HCT116 (cell line): ENCODE measurements at regions not wholly inside any gene's neighbourhood (a gene's known extent, or its start where the extent isn't known, plus 50 kb on each side); places are given as distances from the start of the nearest gene placed in this dataset.

Source experiments
- ATAC-seq: fragments of 200-7000 bp; cut with Tn5 transposase; 2 replicates; pipeline ENCODE4 v1.9.1; 2020; ENCODE audit warnings: mild to moderate bottlenecking, moderate library complexity
- BruUV-seq: library from RNA; stranded (reverse); fragments of 400-500 nt; replicated peaks from 2 replicates; lab custom pipeline; 2021; lab: Mats Ljungman, UMichigan
- CTCF ChIA-PET: fragments of 300-600 bp; sonication (Branson Sonifier 250); formaldehyde crosslinking; loops from one replicate; lab custom pipeline; 2021; ENCODE audit warnings: antibody characterized with exemption; lab: Charles Lee
- POLR2A ChIA-PET: fragments of 300-600, 350-600 bp; sonication (Branson Sonifier 250); formaldehyde crosslinking; loops from one replicate; lab custom pipeline; 2021; ENCODE audit warnings: antibody characterized with exemption; lab: Charles Lee
- RAD21 ChIA-PET, 2 experiments: fragments of 300-600 bp; sonication (Branson Sonifier 250); formaldehyde crosslinking; loops; one replicate each; lab custom pipeline; 2023; ENCODE audit warnings: low total read pairs in 2 of 2; ENCODE audit not compliant: uncharacterized antibody in 2 of 2, unreplicated experiment in 2 of 2, low non-redundant PET in 1 of 2; lab: Charles Lee
- DNase-seq: peaks from one replicate; pipeline ENCODE4 v3.0.0-alpha.2; 2010; ENCODE audit warnings: low read depth, low spot score
- H2AFZ ChIP-seq: fragments of 200-600 bp; shearing (Covaris generic), sonication (generic); 2 replicates; pipeline ENCODE4 v1.6.1; 2017; ENCODE audit warnings: low read depth, mixed run types, mixed read lengths, antibody characterized with exemption, low read length; ENCODE audit not compliant: poor library complexity, severe bottlenecking
- H3K27ac ChIP-seq: 2 replicates; pipeline ENCODE4 v1.5.1; 2012; ENCODE audit warnings: low read depth, low read length
- H3K27me3 ChIP-seq: fragments of 200-600 bp; sonication (generic); 2 replicates; pipeline ENCODE4 v1.6.1; 2016; ENCODE audit warnings: mixed run types, low read length, mixed read lengths; ENCODE audit not compliant: insufficient read depth
- H3K36me3 ChIP-seq, 2 experiments: fragments of 200-500 bp in 1 of 2; fragments of 200-600 bp in 1 of 2; sonication (Bioruptor generic) in 1 of 2; sonication (generic) in 1 of 2; 2 replicates each; pipeline versions ENCODE4 v1.5.1 to v1.6.1; 2014 to 2016; ENCODE audit warnings: low read length in 2 of 2, inconsistent platforms in 1 of 2, mixed read lengths in 1 of 2, mixed run types in 1 of 2; ENCODE audit not compliant: insufficient read depth in 2 of 2, control insufficient read depth in 1 of 2
- H3K4me1 ChIP-seq, 2 experiments: fragments of 200-600 bp in 1 of 2; sonication (generic) in 1 of 2; 2 replicates each; pipeline versions ENCODE4 v1.5.1 to v1.6.1; 2012 to 2017; ENCODE audit warnings: low read length in 2 of 2, inconsistent platforms in 1 of 2, mild to moderate bottlenecking in 1 of 2, mixed read lengths in 1 of 2, mixed run types in 1 of 2, moderate library complexity in 1 of 2; ENCODE audit not compliant: insufficient read depth in 2 of 2, control insufficient read depth in 1 of 2
- H3K4me2 ChIP-seq: fragments of 200-600 bp; sonication (generic); 2 replicates; pipeline ENCODE4 v1.6.1; 2017; ENCODE audit warnings: mixed run types, low read length, mixed read lengths
- H3K4me3 ChIP-seq, 2 experiments: fragments of 200-600 bp in 1 of 2; sonication (generic) in 1 of 2; replicated peaks in 1 of 2; 2 replicates each; pipeline ENCODE4 v1.5.1; 2011 to 2016; ENCODE audit warnings: low read length in 2 of 2, control low read depth in 1 of 2, low read depth in 1 of 2, mild to moderate bottlenecking in 1 of 2, mixed read lengths in 1 of 2, mixed run types in 1 of 2
- H3K79me2 ChIP-seq: fragments of 200-600 bp; sonication (generic); 2 replicates; pipeline ENCODE4 v1.6.1; 2017; ENCODE audit warnings: mild to moderate bottlenecking, mixed run types, low read length, moderate library complexity, mixed read lengths; ENCODE audit not compliant: insufficient read depth
- H3K9ac ChIP-seq: fragments of 200-600 bp; sonication (generic); 2 replicates; pipeline ENCODE4 v1.6.1; 2016; ENCODE audit warnings: low read length, mixed read lengths
- H3K9me2 ChIP-seq: fragments of 200-600 bp; sonication (generic), shearing (Covaris generic); 2 replicates; pipeline ENCODE4 v1.6.1; 2017; ENCODE audit warnings: mixed run types, mild to moderate bottlenecking, moderate library complexity; ENCODE audit not compliant: insufficient read depth
- H3K9me3 ChIP-seq, 2 experiments: fragments of 200-500 bp in 1 of 2; fragments of 200-600 bp in 1 of 2; sonication (Bioruptor generic) in 1 of 2; sonication (generic) in 1 of 2; 2 replicates each; pipeline ENCODE4 v1.6.1; 2014 to 2017; ENCODE audit warnings: low read length in 2 of 2, mixed read lengths in 2 of 2, inconsistent platforms in 1 of 2, low read depth in 1 of 2, mild to moderate bottlenecking in 1 of 2, mixed run types in 1 of 2, moderate library complexity in 1 of 2; ENCODE audit not compliant: control insufficient read depth in 1 of 2, insufficient read depth in 1 of 2
- H4K20me1 ChIP-seq: fragments of 200-600 bp; sonication (generic), shearing (Covaris generic); 2 replicates; pipeline ENCODE4 v1.6.1; 2017; ENCODE audit warnings: mixed run types, mild to moderate bottlenecking, moderate library complexity; ENCODE audit not compliant: insufficient read depth
- CEBPB ChIP-seq: IDR thresholded peaks from 2 replicates; pipeline ENCODE4 v1.6.1; 2012; ENCODE audit warnings: low read depth
- CTCF ChIP-seq, 3 experiments: fragments of 200-600 bp in 1 of 3; sonication (generic) in 1 of 3; IDR thresholded peaks in 2 of 3; conservative IDR thresholded peaks in 1 of 3; 2 replicates each; pipeline ENCODE4 v1.5.1; 2012 to 2017; ENCODE audit warnings: low read depth in 2 of 3, low read length in 2 of 3, antibody characterized with exemption in 1 of 3, borderline replicate concordance in 1 of 3, control low read depth in 1 of 3, mild to moderate bottlenecking in 1 of 3, mixed read lengths in 1 of 3, mixed run types in 1 of 3, moderate library complexity in 1 of 3; ENCODE audit not compliant: insufficient read depth in 1 of 3
- EZH2phosphoT487 ChIP-seq: fragments of 200-600 bp; IDR thresholded peaks from 2 replicates; pipeline ENCODE4 v1.6.1; 2018; ENCODE audit warnings: antibody characterized with exemption, borderline replicate concordance
- MAX ChIP-seq: IDR thresholded peaks from 2 replicates; pipeline ENCODE4 v1.6.1; 2012
- REST ChIP-seq: IDR thresholded peaks from 2 replicates; pipeline ENCODE4 v1.6.1; 2012; ENCODE audit warnings: low read depth
- SP1 ChIP-seq: IDR thresholded peaks from 2 replicates; pipeline ENCODE4 v1.6.1; 2012; ENCODE audit warnings: low read depth
- ZBTB33 ChIP-seq: IDR thresholded peaks from 2 replicates; pipeline ENCODE4 v1.6.1; 2011; ENCODE audit warnings: mild to moderate bottlenecking, low read length, moderate library complexity; ENCODE audit not compliant: insufficient replicate concordance; ENCODE audit errors: extremely low read depth
- intact Hi-C: fragments of 100-400 bp; cut with micrococcal nuclease; formaldehyde crosslinking; loops from 2 replicates; pipeline ENCODE4 v1.10.0; 2022

GRCh38 chr22:27692243-27692642, 109.3 kb downstream of the MN1 start:
- BruUV-seq: no TSS peak
- Histone ChIP-seq H3K27ac (no peak overlapping the region), H3K4me3 (no peak overlapping the region), H3K9ac (no peak overlapping the region), H3K79me2 (no peaks in the 10 kb centered on the region), H4K20me1 (no peaks in the 10 kb centered on the region), H3K9me2 (no peaks in the 10 kb centered on the region), H3K4me1 (peaks cover under 1 to 2% of the 10 kb centered on the region in 2 experiments; a peak in 3 of 4 replicates), H3K9me3 (peaks cover 2 to 3% of the 10 kb centered on the region in 2 experiments; a peak in 2 of 4 replicates), H2AFZ (no peak overlapping the region), H3K36me3 (no peaks in the 10 kb centered on the region), H3K27me3 (no peaks in the 10 kb centered on the region), H3K4me2 (no peak overlapping the region)
- DNase-seq (no peak), ATAC-seq (no peak)
- ChIA-PET CTCF (no interaction called here), RAD21 (no interaction called here), POLR2A (no interaction called here)
- intact Hi-C loops: loop anchor here (10.0 kb wide), 1 partner anchor 1383 kb away; the partner anchor contains the start of gene KREMEN1
- TF ChIP-seq CEBPB: no peak
- TF ChIP-seq MAX: no peak
- TF ChIP-seq CTCF (IDR thresholded peaks at IDR 0.05 in 2 of 3, conservative IDR thresholded peaks at IDR 0.05 in 1 of 3; ENCODE audit: borderline replicate concordance in 1 of 3, insufficient read depth in 1 of 3, low read depth in 2 of 3, low read length in 2 of 3): no peak
- no peak for TF ChIP-seq EZH2phosphoT487
- TF ChIP-seq SP1: no peak
- TF ChIP-seq REST: no peak
- no peak for TF ChIP-seq ZBTB33
